GM20000 (cell line): ENCODE measurements at regions not wholly inside any gene's neighbourhood (a gene's known extent, or its start where the extent isn't known, plus 50 kb on each side); places are given as distances from the start of the nearest gene placed in this dataset.

ENCODE experiments used
- DNase-seq: peaks from one replicate; pipeline ENCODE4 v3.0.0; 2012; ENCODE audit warnings: low spot score
- TF ChIP-seq, protein P1 (sequence below): IDR thresholded peaks from 2 replicates; pipeline ENCODE4 v1.5.1; 2012; ENCODE audit warnings: mild to moderate bottlenecking, control low read depth; ENCODE audit errors: extremely low read depth, missing control alignments

DNA sequence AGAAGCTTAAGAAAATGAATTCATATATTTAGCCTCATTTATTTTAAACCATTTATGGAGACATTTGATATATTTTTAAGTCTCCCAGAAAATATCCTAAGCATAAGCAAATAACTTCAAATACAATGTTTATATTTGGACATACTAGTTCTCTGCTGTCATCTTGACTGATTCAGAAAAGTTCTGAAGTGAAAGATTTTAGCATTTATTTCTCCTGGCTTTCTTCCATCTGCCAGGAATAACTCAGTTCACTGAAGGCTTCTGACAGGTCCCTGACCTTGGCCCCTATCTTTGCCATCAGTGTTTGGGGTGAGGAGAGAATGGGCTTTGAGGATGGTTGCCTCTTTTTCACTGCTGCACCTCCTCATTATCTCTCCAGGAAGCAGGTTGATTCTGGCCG, 115.7 kb downstream of the SLIT2 start:
- TF ChIP-seq, protein P1, sequence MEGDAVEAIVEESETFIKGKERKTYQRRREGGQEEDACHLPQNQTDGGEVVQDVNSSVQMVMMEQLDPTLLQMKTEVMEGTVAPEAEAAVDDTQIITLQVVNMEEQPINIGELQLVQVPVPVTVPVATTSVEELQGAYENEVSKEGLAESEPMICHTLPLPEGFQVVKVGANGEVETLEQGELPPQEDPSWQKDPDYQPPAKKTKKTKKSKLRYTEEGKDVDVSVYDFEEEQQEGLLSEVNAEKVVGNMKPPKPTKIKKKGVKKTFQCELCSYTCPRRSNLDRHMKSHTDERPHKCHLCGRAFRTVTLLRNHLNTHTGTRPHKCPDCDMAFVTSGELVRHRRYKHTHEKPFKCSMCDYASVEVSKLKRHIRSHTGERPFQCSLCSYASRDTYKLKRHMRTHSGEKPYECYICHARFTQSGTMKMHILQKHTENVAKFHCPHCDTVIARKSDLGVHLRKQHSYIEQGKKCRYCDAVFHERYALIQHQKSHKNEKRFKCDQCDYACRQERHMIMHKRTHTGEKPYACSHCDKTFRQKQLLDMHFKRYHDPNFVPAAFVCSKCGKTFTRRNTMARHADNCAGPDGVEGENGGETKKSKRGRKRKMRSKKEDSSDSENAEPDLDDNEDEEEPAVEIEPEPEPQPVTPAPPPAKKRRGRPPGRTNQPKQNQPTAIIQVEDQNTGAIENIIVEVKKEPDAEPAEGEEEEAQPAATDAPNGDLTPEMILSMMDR: no peak

DNA sequence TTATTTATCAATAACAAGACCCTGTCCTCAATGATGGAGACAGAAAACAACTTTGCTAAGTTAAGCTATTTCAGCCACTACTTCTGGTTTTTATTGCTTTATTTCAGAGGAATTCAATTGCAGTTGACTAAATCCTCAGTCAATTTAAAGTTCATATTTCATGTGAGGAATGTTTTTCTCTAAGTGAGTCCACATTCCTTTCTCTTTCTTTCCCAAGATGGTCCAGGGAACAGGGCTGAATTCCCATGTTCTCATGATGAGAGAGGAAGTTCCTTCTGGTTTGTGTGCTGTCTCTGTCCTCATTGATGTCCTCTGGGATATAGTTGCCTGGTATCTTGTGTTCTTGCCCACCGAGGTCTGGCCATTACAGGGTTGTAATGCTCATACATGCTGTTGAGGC, 117.2 kb downstream of the SLIT2 start:
- TF ChIP-seq, protein P1: no peak

More for the DNA sequence above, 115.7 kb downstream of the SLIT2 start:
- no peak for DNase-seq

DNA sequence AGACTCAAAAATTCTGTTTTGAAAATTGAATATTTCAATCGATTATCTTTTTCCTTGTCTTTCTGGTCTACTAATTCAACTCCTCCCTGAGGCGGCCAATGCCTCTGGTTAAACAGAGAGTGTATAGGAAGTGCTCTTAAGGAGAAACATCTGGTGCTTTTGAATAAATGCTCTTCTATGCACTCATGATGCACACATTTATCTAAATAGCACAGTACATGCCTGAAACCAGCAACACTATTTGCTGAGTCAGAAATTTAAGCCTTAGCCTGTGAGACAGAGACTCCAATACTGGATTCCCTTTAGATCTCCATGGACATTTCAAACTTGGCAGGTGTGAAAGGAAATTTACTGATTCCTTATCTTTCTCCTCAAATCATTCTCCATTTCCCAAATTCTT, 118.6 kb downstream of the SLIT2 start:
- DNase-seq: no peak
- TF ChIP-seq, protein P1: no peak

More for the DNA sequence above, 117.2 kb downstream of the SLIT2 start:
- DNase-seq: no peak

DNA sequence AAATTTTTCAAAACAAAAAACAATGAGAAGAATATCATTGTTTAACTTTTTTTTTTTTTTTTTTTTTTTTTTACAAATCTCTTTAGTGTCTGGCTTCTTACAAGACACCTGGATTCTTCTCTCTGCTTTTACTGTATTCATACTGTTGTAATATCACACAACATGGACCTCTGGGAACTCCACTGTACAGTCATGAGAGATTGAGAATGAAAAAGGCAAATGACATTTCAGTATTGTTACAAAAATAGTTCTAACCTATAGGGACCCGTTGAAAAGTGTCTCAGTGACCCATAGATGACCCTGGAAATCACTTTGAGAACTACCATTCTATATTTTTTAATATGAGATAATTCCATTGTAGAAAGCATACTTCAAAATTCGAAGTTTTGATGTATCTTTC, 124.4 kb downstream of the SLIT2 start:
- DNase-seq: no peak
- TF ChIP-seq, protein P1: no peak

DNA sequence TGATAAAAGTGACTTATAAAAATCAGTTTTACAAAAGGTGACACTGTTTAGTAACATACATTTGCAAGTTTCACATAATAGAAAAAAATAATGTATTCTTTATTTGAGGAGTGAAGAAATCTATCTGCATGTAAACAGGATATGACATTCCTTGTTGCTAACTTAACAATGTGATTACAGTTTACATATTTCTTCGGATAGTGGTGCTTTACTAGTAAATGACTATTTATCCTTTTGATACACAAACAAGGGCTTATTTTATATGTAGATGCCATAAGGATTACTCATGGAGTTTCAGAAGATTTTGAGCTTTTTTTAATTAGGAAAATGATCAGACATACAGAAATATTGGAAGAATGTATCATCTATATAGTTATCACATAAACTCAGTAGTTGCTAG, 126.5 kb downstream of the SLIT2 start:
- DNase-seq: no peak
- TF ChIP-seq, protein P1: no peak

DNA sequence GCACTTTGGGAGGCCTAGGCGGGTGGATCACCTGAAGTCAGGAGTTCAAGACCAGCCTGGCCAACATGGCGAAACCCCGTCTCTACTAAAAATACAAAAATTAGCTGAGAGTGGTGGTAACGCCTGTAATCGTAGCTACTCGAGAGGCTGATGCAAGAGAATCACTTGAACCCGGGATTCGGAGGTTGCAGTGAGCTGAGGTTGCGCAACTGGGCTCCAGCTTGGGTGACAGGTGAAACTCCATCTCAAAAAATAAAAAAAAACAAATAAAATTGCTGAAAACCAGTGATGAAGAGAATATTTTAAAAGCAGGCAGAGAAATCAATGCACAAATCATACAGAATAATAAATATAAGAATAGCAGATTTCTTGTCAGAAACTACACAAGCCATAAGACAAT, 129.3 kb downstream of the SLIT2 start:
- no peak for DNase-seq
- TF ChIP-seq, protein P1: no peak

DNA sequence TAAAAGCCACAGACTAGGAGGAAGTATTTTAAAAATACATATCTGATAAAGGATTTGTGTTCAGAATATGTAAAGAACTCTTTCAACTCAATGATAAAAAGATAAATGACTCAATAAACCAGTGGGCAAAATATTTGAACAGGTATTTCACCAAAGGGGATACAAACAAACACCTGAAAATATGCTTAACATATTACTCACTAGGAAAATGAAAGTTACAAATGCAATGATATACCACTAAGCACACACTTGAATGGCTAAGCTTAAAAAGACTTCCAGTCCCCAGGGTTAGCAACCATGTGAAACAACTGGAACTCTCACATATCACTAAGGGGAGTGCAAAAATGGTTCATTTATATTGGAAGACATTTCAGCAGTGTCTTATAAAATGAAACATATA, 131.6 kb downstream of the SLIT2 start:
- TF ChIP-seq, protein P1: no peak
- no peak for DNase-seq
